SK-N-SH treated with all-trans-retinoic acid at 6 μM for 48 hours (cell line): ENCODE measurements at regions not wholly inside any gene's neighbourhood (a gene's known extent, or its start where the extent isn't known, plus 50 kb on each side); places are given as distances from the start of the nearest gene placed in this dataset.
A peak's percentile ranks its signal among the peaks of the same experiment; 100 is the strongest.

Source experiments
- ATAC-seq: fragments of 200-7000 bp; cut with Tn5 transposase; 3 replicates; pipeline ENCODE4 v1.9.1; 2020; ENCODE audit warnings: mild to moderate bottlenecking, moderate library complexity
- ARNTL ChIP-seq: fragments of 450-650 bp; formaldehyde crosslinking; IDR thresholded peaks from 2 replicates; pipeline ENCODE4 v1.5.0; 2020; ENCODE audit warnings: low read depth, mild to moderate bottlenecking, moderate library complexity, borderline replicate concordance
- BACH2 ChIP-seq: fragments of 250-450 bp; sonication (Bioruptor Pico); IDR thresholded peaks from 2 replicates; pipeline ENCODE4 v1.9.0; 2021; ENCODE audit warnings: mild to moderate bottlenecking, borderline replicate concordance
- CSDC2 ChIP-seq: fragments of 250-450 bp; sonication (Bioruptor Pico); IDR thresholded peaks from 2 replicates; pipeline ENCODE4 v1.5.0; 2020; ENCODE audit warnings: mild to moderate bottlenecking, moderate library complexity
- ESRRG ChIP-seq: fragments of 250-450 bp; sonication (Bioruptor Pico); IDR thresholded peaks from 2 replicates; pipeline ENCODE4 v1.6.1; 2021; ENCODE audit warnings: mild to moderate bottlenecking
- GLIS3 ChIP-seq: fragments of 250-450 bp; sonication (Bioruptor Pico); IDR thresholded peaks from 2 replicates; pipeline ENCODE4 v1.5.0; 2020; ENCODE audit warnings: mild to moderate bottlenecking, moderate library complexity
- OSR1 ChIP-seq: fragments of 250-450 bp; sonication (Bioruptor Pico); IDR thresholded peaks from 2 replicates; pipeline ENCODE4 v1.8.0; 2022; ENCODE audit warnings: moderate library complexity, mild to moderate bottlenecking, inconsistent platforms
- PPARA ChIP-seq: fragments of 250-450 bp; sonication (Bioruptor Pico); IDR thresholded peaks from 2 replicates; pipeline ENCODE4 v1.5.0; 2020; ENCODE audit warnings: mild to moderate bottlenecking, borderline replicate concordance
- RARB ChIP-seq: fragments of 250-450 bp; sonication (Bioruptor Pico); IDR thresholded peaks from 2 replicates; pipeline ENCODE4 v1.8.0; 2021; ENCODE audit warnings: mild to moderate bottlenecking, moderate library complexity
- TCF4 ChIP-seq: fragments of 250-450 bp; sonication (Bioruptor Pico); IDR thresholded peaks from 2 replicates; pipeline ENCODE4 v1.8.0; 2021; ENCODE audit warnings: mild to moderate bottlenecking, moderate library complexity, borderline replicate concordance
- TOX ChIP-seq: fragments of 250-450 bp; sonication (Bioruptor Pico); IDR thresholded peaks from 2 replicates; pipeline ENCODE4 v1.8.0; 2021; ENCODE audit warnings: mild to moderate bottlenecking, moderate library complexity, borderline replicate concordance
- ZFP3 ChIP-seq: fragments of 250-450 bp; sonication (Bioruptor Pico); IDR thresholded peaks from 2 replicates; pipeline ENCODE4 v1.5.0; 2020; ENCODE audit warnings: mild to moderate bottlenecking, moderate library complexity
- ZFP30 ChIP-seq: fragments of 450-650 bp; formaldehyde crosslinking; IDR thresholded peaks from 2 replicates; pipeline ENCODE4 v1.5.0; 2022; ENCODE audit warnings: mild to moderate bottlenecking, moderate library complexity
- ZNF70 ChIP-seq: fragments of 450-650 bp; formaldehyde crosslinking; IDR thresholded peaks from 2 replicates; pipeline ENCODE4 v1.5.0; 2020; ENCODE audit warnings: mild to moderate bottlenecking, moderate library complexity
- ZNF8 ChIP-seq: fragments of 450-650 bp; formaldehyde crosslinking; IDR thresholded peaks from 2 replicates; pipeline ENCODE4 v1.5.0; 2020; ENCODE audit warnings: mild to moderate bottlenecking, moderate library complexity
- TF ChIP-seq, protein P1 (sequence below): fragments of 250-450 bp; sonication (Bioruptor Pico); IDR thresholded peaks from 2 replicates; pipeline ENCODE4 v1.5.1; 2021; ENCODE audit warnings: mild to moderate bottlenecking, moderate library complexity
- TF ChIP-seq, protein P2 (sequence below): fragments of 250-450 bp; sonication (Bioruptor Pico); IDR thresholded peaks from 2 replicates; pipeline ENCODE4 v1.5.1; 2020; ENCODE audit warnings: low read depth, mild to moderate bottlenecking, moderate library complexity
- TF ChIP-seq, protein P3 (sequence below): fragments of 250-450 bp; sonication (Bioruptor Pico); IDR thresholded peaks from 2 replicates; pipeline ENCODE4 v1.5.0; 2020; ENCODE audit warnings: mild to moderate bottlenecking, moderate library complexity
- TF ChIP-seq, protein P4 (sequence below): fragments of 250-450 bp; sonication (Bioruptor Pico); IDR thresholded peaks from 2 replicates; pipeline ENCODE4 v1.8.0; 2021; ENCODE audit warnings: low read depth, mild to moderate bottlenecking, moderate library complexity, borderline replicate concordance
- TF ChIP-seq, protein P5 (sequence below): fragments of 250-450 bp; sonication (Bioruptor Pico); IDR thresholded peaks from 2 replicates; pipeline ENCODE4 v1.8.0; 2020; ENCODE audit warnings: mild to moderate bottlenecking, moderate library complexity, borderline replicate concordance

DNA sequence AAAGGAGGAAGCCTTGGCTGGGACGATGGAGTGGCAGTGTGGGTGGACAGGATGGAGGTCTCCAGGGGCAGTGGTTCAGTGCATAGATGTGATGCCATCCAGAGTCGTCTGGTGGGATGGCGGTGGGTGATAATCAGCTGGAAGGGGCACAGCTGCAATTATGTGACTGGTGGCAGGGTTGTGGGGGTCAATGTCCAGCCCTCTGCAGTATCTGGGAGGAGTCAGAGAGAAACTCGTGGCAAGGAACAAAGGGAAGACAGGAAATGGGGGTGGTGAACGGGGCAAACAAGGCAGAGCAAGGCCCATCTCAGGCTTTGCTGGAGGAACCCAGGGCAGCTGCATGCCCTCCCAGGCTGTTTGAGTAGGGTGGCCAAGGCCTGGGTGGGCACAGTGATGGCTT lies 118.3 kb upstream of the USP24 start:
- TF ChIP-seq ZNF70 (CRISPR knock-in tag) (no peak), PPARA (no peak), CSDC2 (CRISPR knock-in tag) (no peak), RARB (CRISPR knock-in tag) (no peak), ARNTL (CRISPR knock-in tag) (no peak)
- TF ChIP-seq, protein P1, sequence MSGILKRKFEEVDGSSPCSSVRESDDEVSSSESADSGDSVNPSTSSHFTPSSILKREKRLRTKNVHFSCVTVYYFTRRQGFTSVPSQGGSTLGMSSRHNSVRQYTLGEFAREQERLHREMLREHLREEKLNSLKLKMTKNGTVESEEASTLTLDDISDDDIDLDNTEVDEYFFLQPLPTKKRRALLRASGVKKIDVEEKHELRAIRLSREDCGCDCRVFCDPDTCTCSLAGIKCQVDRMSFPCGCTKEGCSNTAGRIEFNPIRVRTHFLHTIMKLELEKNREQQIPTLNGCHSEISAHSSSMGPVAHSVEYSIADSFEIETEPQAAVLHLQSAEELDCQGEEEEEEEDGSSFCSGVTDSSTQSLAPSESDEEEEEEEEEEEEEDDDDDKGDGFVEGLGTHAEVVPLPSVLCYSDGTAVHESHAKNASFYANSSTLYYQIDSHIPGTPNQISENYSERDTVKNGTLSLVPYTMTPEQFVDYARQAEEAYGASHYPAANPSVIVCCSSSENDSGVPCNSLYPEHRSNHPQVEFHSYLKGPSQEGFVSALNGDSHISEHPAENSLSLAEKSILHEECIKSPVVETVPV (CRISPR knock-in tag), result no peak
- TF ChIP-seq, protein P2, sequence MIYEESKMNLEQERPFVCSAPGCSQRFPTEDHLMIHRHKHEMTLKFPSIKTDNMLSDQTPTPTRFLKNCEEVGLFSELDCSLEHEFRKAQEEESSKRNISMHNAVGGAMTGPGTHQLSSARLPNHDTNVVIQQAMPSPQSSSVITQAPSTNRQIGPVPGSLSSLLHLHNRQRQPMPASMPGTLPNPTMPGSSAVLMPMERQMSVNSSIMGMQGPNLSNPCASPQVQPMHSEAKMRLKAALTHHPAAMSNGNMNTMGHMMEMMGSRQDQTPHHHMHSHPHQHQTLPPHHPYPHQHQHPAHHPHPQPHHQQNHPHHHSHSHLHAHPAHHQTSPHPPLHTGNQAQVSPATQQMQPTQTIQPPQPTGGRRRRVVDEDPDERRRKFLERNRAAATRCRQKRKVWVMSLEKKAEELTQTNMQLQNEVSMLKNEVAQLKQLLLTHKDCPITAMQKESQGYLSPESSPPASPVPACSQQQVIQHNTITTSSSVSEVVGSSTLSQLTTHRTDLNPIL (CRISPR knock-in tag), result no peak
- no peak for ATAC-seq

DNA sequence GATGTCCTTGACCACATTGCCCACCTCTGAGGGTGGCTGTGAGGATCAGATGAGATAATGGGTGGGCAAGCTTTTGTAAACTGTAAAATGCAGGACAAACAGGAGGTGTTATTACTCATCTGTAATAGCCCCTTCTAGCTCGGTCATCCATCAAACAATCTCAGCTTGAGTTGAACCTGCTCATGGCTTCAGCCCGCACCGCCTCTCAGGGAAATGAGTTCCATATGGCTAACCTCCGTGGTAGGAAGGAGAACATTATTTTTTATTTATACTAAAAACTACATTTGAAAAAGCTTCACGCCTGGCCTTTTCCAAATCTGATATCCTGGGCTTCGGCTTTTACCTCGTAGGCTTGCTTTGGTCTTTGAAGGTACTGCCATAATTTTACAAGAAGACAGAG lies 116.2 kb upstream of the USP24 start:
- ATAC-seq, result peak; percentile 50; the same call in 1 of the 3 replicates
- TF ChIP-seq, protein P3, sequence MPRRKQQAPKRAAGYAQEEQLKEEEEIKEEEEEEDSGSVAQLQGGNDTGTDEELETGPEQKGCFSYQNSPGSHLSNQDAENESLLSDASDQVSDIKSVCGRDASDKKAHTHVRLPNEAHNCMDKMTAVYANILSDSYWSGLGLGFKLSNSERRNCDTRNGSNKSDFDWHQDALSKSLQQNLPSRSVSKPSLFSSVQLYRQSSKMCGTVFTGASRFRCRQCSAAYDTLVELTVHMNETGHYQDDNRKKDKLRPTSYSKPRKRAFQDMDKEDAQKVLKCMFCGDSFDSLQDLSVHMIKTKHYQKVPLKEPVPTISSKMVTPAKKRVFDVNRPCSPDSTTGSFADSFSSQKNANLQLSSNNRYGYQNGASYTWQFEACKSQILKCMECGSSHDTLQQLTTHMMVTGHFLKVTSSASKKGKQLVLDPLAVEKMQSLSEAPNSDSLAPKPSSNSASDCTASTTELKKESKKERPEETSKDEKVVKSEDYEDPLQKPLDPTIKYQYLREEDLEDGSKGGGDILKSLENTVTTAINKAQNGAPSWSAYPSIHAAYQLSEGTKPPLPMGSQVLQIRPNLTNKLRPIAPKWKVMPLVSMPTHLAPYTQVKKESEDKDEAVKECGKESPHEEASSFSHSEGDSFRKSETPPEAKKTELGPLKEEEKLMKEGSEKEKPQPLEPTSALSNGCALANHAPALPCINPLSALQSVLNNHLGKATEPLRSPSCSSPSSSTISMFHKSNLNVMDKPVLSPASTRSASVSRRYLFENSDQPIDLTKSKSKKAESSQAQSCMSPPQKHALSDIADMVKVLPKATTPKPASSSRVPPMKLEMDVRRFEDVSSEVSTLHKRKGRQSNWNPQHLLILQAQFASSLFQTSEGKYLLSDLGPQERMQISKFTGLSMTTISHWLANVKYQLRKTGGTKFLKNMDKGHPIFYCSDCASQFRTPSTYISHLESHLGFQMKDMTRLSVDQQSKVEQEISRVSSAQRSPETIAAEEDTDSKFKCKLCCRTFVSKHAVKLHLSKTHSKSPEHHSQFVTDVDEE (CRISPR knock-in tag), result no peak
- TF ChIP-seq ESRRG (CRISPR knock-in tag) (no peak), ZFP30 (no peak), ZFP3 (CRISPR knock-in tag) (no peak), ZNF8 (no peak), BACH2 (no peak)
- TF ChIP-seq, protein P4, sequence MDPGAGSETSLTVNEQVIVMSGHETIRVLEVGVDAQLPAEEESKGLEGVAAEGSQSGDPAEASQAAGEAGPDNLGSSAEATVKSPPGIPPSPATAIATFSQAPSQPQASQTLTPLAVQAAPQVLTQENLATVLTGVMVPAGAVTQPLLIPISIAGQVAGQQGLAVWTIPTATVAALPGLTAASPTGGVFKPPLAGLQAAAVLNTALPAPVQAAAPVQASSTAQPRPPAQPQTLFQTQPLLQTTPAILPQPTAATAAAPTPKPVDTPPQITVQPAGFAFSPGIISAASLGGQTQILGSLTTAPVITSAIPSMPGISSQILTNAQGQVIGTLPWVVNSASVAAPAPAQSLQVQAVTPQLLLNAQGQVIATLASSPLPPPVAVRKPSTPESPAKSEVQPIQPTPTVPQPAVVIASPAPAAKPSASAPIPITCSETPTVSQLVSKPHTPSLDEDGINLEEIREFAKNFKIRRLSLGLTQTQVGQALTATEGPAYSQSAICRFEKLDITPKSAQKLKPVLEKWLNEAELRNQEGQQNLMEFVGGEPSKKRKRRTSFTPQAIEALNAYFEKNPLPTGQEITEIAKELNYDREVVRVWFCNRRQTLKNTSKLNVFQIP (CRISPR knock-in tag), result no peak

DNA sequence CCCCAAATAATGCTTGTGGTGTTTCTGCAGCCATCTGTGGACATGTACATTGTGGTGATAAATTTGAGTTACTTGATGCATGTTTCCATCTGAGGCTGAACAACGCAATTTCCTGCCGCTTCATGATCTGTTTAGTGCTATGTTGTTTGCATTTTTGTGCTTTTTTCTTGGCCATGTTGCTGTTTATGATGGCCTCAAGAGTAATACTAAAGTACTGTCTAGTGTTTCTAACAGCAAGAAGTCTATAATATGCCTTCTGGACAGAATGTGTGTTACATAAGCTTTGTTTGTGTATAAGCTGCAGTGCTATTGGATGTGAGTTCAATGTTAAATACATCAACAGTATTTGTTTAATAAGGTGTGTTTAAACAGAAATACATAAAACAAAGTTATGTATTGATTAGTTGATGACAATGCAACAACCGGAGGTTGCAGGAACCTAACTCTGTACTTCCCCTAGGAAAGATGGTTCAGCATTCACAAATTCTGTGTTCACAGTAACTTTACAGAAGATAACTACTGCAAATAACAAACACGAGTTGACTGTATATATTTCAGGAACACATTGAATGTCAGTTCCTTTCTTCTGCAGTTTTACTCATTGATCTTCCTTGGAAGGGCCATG lies 114.8 kb upstream of the USP24 start:
- no peak for ATAC-seq
- TF ChIP-seq ZNF70 (CRISPR knock-in tag), result no peak
- no peak for TF ChIP-seq TCF4
- no peak for TF ChIP-seq OSR1 (CRISPR knock-in tag)
- no peak for TF ChIP-seq ESRRG (CRISPR knock-in tag)
- no peak for TF ChIP-seq ARNTL (CRISPR knock-in tag)
- TF ChIP-seq, protein P4 (CRISPR knock-in tag), result no peak
- no peak for TF ChIP-seq GLIS3 (CRISPR knock-in tag)
- no peak for TF ChIP-seq CSDC2 (CRISPR knock-in tag)
- TF ChIP-seq, protein P1 (CRISPR knock-in tag), result no peak

DNA sequence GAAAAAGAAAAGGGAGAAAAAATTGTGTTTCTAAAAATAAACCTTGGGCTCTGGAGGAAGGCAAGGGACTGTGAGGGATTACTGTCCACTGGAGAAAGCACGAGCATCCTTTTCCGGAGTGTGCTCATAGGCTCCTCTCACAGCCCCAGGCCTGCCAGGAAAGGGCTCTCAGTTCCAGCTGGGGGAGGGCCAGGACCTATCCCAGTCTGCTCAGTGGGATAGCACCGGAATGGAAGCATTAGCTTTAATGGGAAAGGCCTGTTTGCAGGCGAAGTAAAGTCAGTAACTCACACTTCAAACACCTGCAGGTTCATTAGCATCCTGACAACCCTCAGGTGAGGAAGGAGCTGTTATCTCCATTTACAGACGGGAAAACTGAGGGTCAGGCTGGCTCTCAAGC lies 113.9 kb upstream of the USP24 start:
- no peak for ATAC-seq
- TF ChIP-seq, protein P1 (CRISPR knock-in tag), result no peak
- TF ChIP-seq GLIS3 (CRISPR knock-in tag) (no peak), TOX (CRISPR knock-in tag) (no peak), CSDC2 (CRISPR knock-in tag) (no peak), TCF4 (no peak), ZNF70 (CRISPR knock-in tag) (no peak), ZNF8 (no peak), RARB (CRISPR knock-in tag) (no peak), ZFP3 (CRISPR knock-in tag) (no peak)
- TF ChIP-seq, protein P5, sequence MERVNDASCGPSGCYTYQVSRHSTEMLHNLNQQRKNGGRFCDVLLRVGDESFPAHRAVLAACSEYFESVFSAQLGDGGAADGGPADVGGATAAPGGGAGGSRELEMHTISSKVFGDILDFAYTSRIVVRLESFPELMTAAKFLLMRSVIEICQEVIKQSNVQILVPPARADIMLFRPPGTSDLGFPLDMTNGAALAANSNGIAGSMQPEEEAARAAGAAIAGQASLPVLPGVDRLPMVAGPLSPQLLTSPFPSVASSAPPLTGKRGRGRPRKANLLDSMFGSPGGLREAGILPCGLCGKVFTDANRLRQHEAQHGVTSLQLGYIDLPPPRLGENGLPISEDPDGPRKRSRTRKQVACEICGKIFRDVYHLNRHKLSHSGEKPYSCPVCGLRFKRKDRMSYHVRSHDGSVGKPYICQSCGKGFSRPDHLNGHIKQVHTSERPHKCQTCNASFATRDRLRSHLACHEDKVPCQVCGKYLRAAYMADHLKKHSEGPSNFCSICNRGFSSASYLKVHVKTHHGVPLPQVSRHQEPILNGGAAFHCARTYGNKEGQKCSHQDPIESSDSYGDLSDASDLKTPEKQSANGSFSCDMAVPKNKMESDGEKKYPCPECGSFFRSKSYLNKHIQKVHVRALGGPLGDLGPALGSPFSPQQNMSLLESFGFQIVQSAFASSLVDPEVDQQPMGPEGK (CRISPR knock-in tag), result no peak
